DND-41 (cell line): ENCODE measurements at regions not wholly inside any gene's neighbourhood (a gene's known extent, or its start where the extent isn't known, plus 50 kb on each side); places are given as distances from the start of the nearest gene placed in this dataset.

Experiments used
- EZH2 ChIP-seq: IDR thresholded peaks from 3 replicates; pipeline ENCODE4 v1.6.1; 2012; ENCODE audit warnings: borderline replicate concordance, low read depth, mild to moderate bottlenecking, moderate library complexity, low read length, inconsistent platforms; ENCODE audit not compliant: severe bottlenecking
- TF ChIP-seq, protein P1 (sequence below): IDR thresholded peaks from 2 replicates; pipeline ENCODE4 v1.5.1; 2012; ENCODE audit warnings: borderline replicate concordance, low read length, moderate library complexity, mild to moderate bottlenecking; ENCODE audit not compliant: poor library complexity, severe bottlenecking; ENCODE audit errors: extremely low read depth

- TF ChIP-seq, protein P1, sequence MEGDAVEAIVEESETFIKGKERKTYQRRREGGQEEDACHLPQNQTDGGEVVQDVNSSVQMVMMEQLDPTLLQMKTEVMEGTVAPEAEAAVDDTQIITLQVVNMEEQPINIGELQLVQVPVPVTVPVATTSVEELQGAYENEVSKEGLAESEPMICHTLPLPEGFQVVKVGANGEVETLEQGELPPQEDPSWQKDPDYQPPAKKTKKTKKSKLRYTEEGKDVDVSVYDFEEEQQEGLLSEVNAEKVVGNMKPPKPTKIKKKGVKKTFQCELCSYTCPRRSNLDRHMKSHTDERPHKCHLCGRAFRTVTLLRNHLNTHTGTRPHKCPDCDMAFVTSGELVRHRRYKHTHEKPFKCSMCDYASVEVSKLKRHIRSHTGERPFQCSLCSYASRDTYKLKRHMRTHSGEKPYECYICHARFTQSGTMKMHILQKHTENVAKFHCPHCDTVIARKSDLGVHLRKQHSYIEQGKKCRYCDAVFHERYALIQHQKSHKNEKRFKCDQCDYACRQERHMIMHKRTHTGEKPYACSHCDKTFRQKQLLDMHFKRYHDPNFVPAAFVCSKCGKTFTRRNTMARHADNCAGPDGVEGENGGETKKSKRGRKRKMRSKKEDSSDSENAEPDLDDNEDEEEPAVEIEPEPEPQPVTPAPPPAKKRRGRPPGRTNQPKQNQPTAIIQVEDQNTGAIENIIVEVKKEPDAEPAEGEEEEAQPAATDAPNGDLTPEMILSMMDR, result no peak
- TF ChIP-seq EZH2, result no peak
These were observed 79.3 kb upstream of the MAP3K1 start for GRCh38 chr5:56735849-56736641.
